ENCODE measurements at regions not wholly inside any gene's neighbourhood (a gene's known extent, or its start where the extent isn't known, plus 50 kb on each side); places are given as distances from the start of the nearest gene placed in this dataset.

GRCh38 chr5:116861097-116861496 lies 286.5 kb upstream of the SEMA6A start:
- no peaks in the 10 kb centered on the region for H3K9me1 ChIP-seq (replicated peaks; ENCODE audit: control insufficient read depth, extremely low read depth, insufficient read depth, low read length)
- POLR2A ChIA-PET = no interaction called here

GRCh38 chr5:116859666-116860320 lies 285.2 kb upstream of the SEMA6A start:
- FAIRE-seq (no peak), DNase-seq (ENCODE audit: low read depth, low spot score) (no peak)
- dilution Hi-C loops (cut with MboI; ENCODE audit: extremely low pct_ligation_motif_present, low sequenced_read_pairs) (no loop called here), intact Hi-C loops (cut with micrococcal nuclease) (no loop called here)
- Histone ChIP-seq H3K27me3 (ENCODE audit: control insufficient read depth in 2 of 2, insufficient read depth in 2 of 2, low read length in 2 of 2) (no peaks in the 10 kb centered on the region), H3K4me3 (replicated peaks in 1 of 3; ENCODE audit: insufficient read depth in 1 of 3, low read depth in 1 of 3, low read length in 3 of 3) (no peak overlapping the region), H3K9me3 (replicated peaks; ENCODE audit: control insufficient read depth, insufficient read depth, low read length) (no peaks in the 10 kb centered on the region), H3K9ac (replicated peaks; ENCODE audit: extremely low read depth, insufficient read depth, low read length) (no peak overlapping the region), H3K27ac (ENCODE audit: insufficient read depth, low read depth, low read length) (no peak overlapping the region), H3K4me2 (ENCODE audit: insufficient read depth, low read length) (no peak overlapping the region), H2AFZ (ENCODE audit: low read depth, low read length) (no peak overlapping the region), H3K79me2 (ENCODE audit: control insufficient read depth, insufficient read depth, low read length) (no peaks in the 10 kb centered on the region), H4K20me1 (replicated peaks; ENCODE audit: control insufficient read depth, extremely low read depth, insufficient read depth, low read length) (no peaks in the 10 kb centered on the region), H3K4me1 (ENCODE audit: control insufficient read depth, extremely low read depth, insufficient read depth, low read length) (no peaks in the 10 kb centered on the region), H3K36me3 (ENCODE audit: control insufficient read depth in 2 of 2, extremely low read depth in 1 of 2, insufficient read depth in 2 of 2, low read length in 2 of 2) (no peaks in the 10 kb centered on the region), H3K9me1 (replicated peaks; ENCODE audit: control insufficient read depth, extremely low read depth, insufficient read depth, low read length) (no peaks in the 10 kb centered on the region)
- no TSS peak for BruUV-seq (replicated peaks)
- CTCF ChIA-PET = no interaction called here
- TF ChIP-seq JUN (IDR thresholded peaks at IDR 0.05; ENCODE audit: borderline replicate concordance, insufficient read depth, insufficient read length, low read depth) (no peak), EZH2 (IDR thresholded peaks at IDR 0.05; ENCODE audit: borderline replicate concordance, low read depth, low read length, severe bottlenecking) (no peak), GATA2 (IDR thresholded peaks at IDR 0.05; ENCODE audit: insufficient read depth, insufficient read length, low read depth, low read length) (no peak), FOS (IDR thresholded peaks at IDR 0.05; ENCODE audit: borderline replicate concordance, insufficient read depth, low read length) (no peak), MYC (IDR thresholded peaks at IDR 0.05; ENCODE audit: low read depth, low read length) (no peak), POLR2AphosphoS5 (IDR thresholded peaks at IDR 0.05; ENCODE audit: insufficient read depth, low read depth, low read length) (no peak), POLR2A (IDR thresholded peaks at IDR 0.05; ENCODE audit: low read depth, low read length) (no peak)
- TF ChIP-seq, protein P1, sequence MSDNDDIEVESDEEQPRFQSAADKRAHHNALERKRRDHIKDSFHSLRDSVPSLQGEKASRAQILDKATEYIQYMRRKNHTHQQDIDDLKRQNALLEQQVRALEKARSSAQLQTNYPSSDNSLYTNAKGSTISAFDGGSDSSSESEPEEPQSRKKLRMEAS (IDR thresholded peaks at IDR 0.05; ENCODE audit: insufficient read depth, insufficient read length) = no peak
- TF ChIP-seq, protein P2, sequence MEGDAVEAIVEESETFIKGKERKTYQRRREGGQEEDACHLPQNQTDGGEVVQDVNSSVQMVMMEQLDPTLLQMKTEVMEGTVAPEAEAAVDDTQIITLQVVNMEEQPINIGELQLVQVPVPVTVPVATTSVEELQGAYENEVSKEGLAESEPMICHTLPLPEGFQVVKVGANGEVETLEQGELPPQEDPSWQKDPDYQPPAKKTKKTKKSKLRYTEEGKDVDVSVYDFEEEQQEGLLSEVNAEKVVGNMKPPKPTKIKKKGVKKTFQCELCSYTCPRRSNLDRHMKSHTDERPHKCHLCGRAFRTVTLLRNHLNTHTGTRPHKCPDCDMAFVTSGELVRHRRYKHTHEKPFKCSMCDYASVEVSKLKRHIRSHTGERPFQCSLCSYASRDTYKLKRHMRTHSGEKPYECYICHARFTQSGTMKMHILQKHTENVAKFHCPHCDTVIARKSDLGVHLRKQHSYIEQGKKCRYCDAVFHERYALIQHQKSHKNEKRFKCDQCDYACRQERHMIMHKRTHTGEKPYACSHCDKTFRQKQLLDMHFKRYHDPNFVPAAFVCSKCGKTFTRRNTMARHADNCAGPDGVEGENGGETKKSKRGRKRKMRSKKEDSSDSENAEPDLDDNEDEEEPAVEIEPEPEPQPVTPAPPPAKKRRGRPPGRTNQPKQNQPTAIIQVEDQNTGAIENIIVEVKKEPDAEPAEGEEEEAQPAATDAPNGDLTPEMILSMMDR (IDR thresholded peaks at IDR 0.05; ENCODE audit: extremely low read depth in 1 of 2, insufficient read depth in 1 of 2, low read depth in 1 of 2, low read length in 2 of 2) = no peak
- POLR2A ChIA-PET = no interaction called here

More at GRCh38 chr5:116861097-116861496, 286.5 kb upstream of the SEMA6A start:
- Histone ChIP-seq H3K36me3 (ENCODE audit: control insufficient read depth in 2 of 2, extremely low read depth in 1 of 2, insufficient read depth in 2 of 2, low read length in 2 of 2) (no peaks in the 10 kb centered on the region), H3K9me3 (replicated peaks; ENCODE audit: control insufficient read depth, insufficient read depth, low read length) (no peaks in the 10 kb centered on the region), H3K4me1 (ENCODE audit: control insufficient read depth, extremely low read depth, insufficient read depth, low read length) (no peaks in the 10 kb centered on the region), H2AFZ (ENCODE audit: low read depth, low read length) (no peak overlapping the region), H3K79me2 (ENCODE audit: control insufficient read depth, insufficient read depth, low read length) (no peaks in the 10 kb centered on the region), H3K4me3 (replicated peaks in 1 of 3; ENCODE audit: insufficient read depth in 1 of 3, low read depth in 1 of 3, low read length in 3 of 3) (no peak overlapping the region), H3K27ac (ENCODE audit: insufficient read depth, low read depth, low read length) (no peak overlapping the region), H4K20me1 (replicated peaks; ENCODE audit: control insufficient read depth, extremely low read depth, insufficient read depth, low read length) (no peaks in the 10 kb centered on the region), H3K4me2 (ENCODE audit: insufficient read depth, low read length) (no peak overlapping the region), H3K27me3 (ENCODE audit: control insufficient read depth in 2 of 2, insufficient read depth in 2 of 2, low read length in 2 of 2) (no peaks in the 10 kb centered on the region), H3K9ac (replicated peaks; ENCODE audit: extremely low read depth, insufficient read depth, low read length) (no peak overlapping the region)
- TF ChIP-seq POLR2AphosphoS5 (IDR thresholded peaks at IDR 0.05; ENCODE audit: insufficient read depth, low read depth, low read length) (no peak), FOS (IDR thresholded peaks at IDR 0.05; ENCODE audit: borderline replicate concordance, insufficient read depth, low read length) (no peak), MYC (IDR thresholded peaks at IDR 0.05; ENCODE audit: low read depth, low read length) (no peak), GATA2 (IDR thresholded peaks at IDR 0.05; ENCODE audit: insufficient read depth, insufficient read length, low read depth, low read length) (no peak), POLR2A (IDR thresholded peaks at IDR 0.05; ENCODE audit: low read depth, low read length) (no peak)
- TF ChIP-seq, protein P1 (IDR thresholded peaks at IDR 0.05; ENCODE audit: insufficient read depth, insufficient read length) = no peak
- intact Hi-C loops (cut with micrococcal nuclease) (no loop called here), dilution Hi-C loops (cut with MboI; ENCODE audit: extremely low pct_ligation_motif_present, low sequenced_read_pairs) (no loop called here)
- DNase-seq (ENCODE audit: low read depth, low spot score) (no peak), FAIRE-seq (no peak)
- CTCF ChIA-PET = no interaction called here
- no TSS peak for BruUV-seq (replicated peaks)
